B cell (primary cell): ENCODE measurements at regions not wholly inside any gene's neighbourhood (a gene's known extent, or its start where the extent isn't known, plus 50 kb on each side); places are given as distances from the start of the nearest gene placed in this dataset.

Source experiments
- ATAC-seq: fragments of 200-7000 bp; cut with Tn5 transposase; one replicate; pipeline ENCODE4 v1.10.0; 2021; ENCODE audit warnings: low read depth, mild to moderate bottlenecking, moderate number of reproducible peaks, moderate library complexity
- CTCF ChIA-PET: fragments of 350-600 bp; sonication (Branson Sonifier 250); formaldehyde crosslinking; loops from one replicate; lab custom pipeline; 2021; ENCODE audit warnings: antibody characterized with exemption, inconsistent platforms; lab: Charles Lee
- POLR2A ChIA-PET: fragments of 350-600 bp; sonication (Branson Sonifier 250); formaldehyde crosslinking; loops from one replicate; lab custom pipeline; 2021; ENCODE audit warnings: antibody characterized with exemption; lab: Charles Lee
- DNase-seq: peaks from one replicate; pipeline ENCODE4 v3.0.0; 2013
- H2AFZ ChIP-seq: 2 replicates; pipeline ENCODE4 v1.6.1; 2012; ENCODE audit warnings: mild to moderate bottlenecking, low read depth, low read length; ENCODE audit not compliant: insufficient read depth, poor library complexity, severe bottlenecking
- H3K27ac ChIP-seq, 2 donors: 1 replicate in 1 of 2; 2 replicates in 1 of 2; pipeline ENCODE4 v1.5.1; 2012 to 2013; ENCODE audit warnings: low read length in 2 of 2, mild to moderate bottlenecking in 2 of 2, moderate library complexity in 1 of 2
- H3K27me3 ChIP-seq, 4 experiments: fragments of 200-600 bp in 1 of 4; sonication (generic) in 1 of 4; replicated peaks in 1 of 4; 1 replicate in 2 of 4; 2 replicates in 2 of 4; pipeline versions ENCODE4 v1.6.1 to v1.7.0; 2013 to 2016; ENCODE audit warnings: low read length in 3 of 4, mild to moderate bottlenecking in 2 of 4, mixed read lengths in 1 of 4, moderate library complexity in 1 of 4; ENCODE audit not compliant: insufficient read depth in 4 of 4, control insufficient read depth in 3 of 4; ENCODE audit errors: control extremely low read depth in 1 of 4
- H3K36me3 ChIP-seq, 2 experiments: replicated peaks in 1 of 2; 1 replicate in 1 of 2; 2 replicates in 1 of 2; pipeline versions ENCODE4 v1.6.1 to v1.7.1; 2013; ENCODE audit warnings: low read length in 1 of 2; ENCODE audit not compliant: insufficient read depth in 2 of 2, control insufficient read depth in 1 of 2; ENCODE audit errors: control extremely low read depth in 1 of 2, extremely low read depth in 1 of 2
- H3K4me1 ChIP-seq, 2 donors: fragments of 200-600 bp in 1 of 2; sonication (generic) in 1 of 2; 1 replicate in 1 of 2; 2 replicates in 1 of 2; pipeline versions ENCODE4 v1.5.1 to v1.6.1; 2013 to 2017; ENCODE audit warnings: low read length in 2 of 2; ENCODE audit not compliant: control insufficient read depth in 2 of 2, insufficient read depth in 2 of 2
- H3K4me2 ChIP-seq: replicated peaks from 2 replicates; pipeline ENCODE3; 2012; ENCODE audit warnings: mild to moderate bottlenecking, low read depth, low read length; ENCODE audit not compliant: poor library complexity, severe bottlenecking
- H3K4me3 ChIP-seq, 5 experiments: fragments of 200-600 bp in 1 of 5; sonication (generic) in 1 of 5; 1 replicate in 3 of 5; 2 replicates in 2 of 5; pipeline versions ENCODE4 v1.5.1 to v1.7.0; 2011 to 2016; ENCODE audit warnings: low read length in 4 of 5, mild to moderate bottlenecking in 4 of 5, low read depth in 2 of 5, control low read depth in 1 of 5, moderate library complexity in 1 of 5; ENCODE audit not compliant: insufficient read depth in 1 of 5; ENCODE audit errors: control extremely low read depth in 1 of 5, extremely low read depth in 1 of 5
- H3K79me2 ChIP-seq: fragments of 200-600 bp; sonication (generic); one replicate; pipeline ENCODE4 v1.6.0; 2016; ENCODE audit warnings: low read length; ENCODE audit not compliant: control insufficient read depth, insufficient read depth
- H3K9ac ChIP-seq: fragments of 200-600 bp; sonication (generic); 2 replicates; pipeline ENCODE4 v1.6.1; 2017; ENCODE audit warnings: mild to moderate bottlenecking, low read length, moderate library complexity
- H3K9me3 ChIP-seq, 3 donors: one replicate each; pipeline versions ENCODE4 v1.6.1 to v1.7.1; 2013; ENCODE audit warnings: low read length in 2 of 3; ENCODE audit not compliant: control insufficient read depth in 2 of 3, insufficient read depth in 1 of 3; ENCODE audit errors: control extremely low read depth in 1 of 3
- H4K20me1 ChIP-seq: 2 replicates; pipeline ENCODE4 v1.6.0; 2012; ENCODE audit warnings: mild to moderate bottlenecking, low read length; ENCODE audit not compliant: insufficient read depth, control insufficient read depth, poor library complexity, severe bottlenecking
- H3K27ac Mint-ChIP-seq: one replicate; pipeline ENCODE4 v1.8.0; 2021; ENCODE audit warnings: mixed read lengths
- H3K27me3 Mint-ChIP-seq: one replicate; pipeline ENCODE4 v1.8.0; 2021; ENCODE audit warnings: mixed read lengths
- H3K4me1 Mint-ChIP-seq: one replicate; pipeline ENCODE4 v1.8.0; 2021; ENCODE audit warnings: mixed read lengths
- H3K4me3 Mint-ChIP-seq: one replicate; pipeline ENCODE4 v1.8.0; 2021; ENCODE audit warnings: mixed read lengths
- H3K9me3 Mint-ChIP-seq: one replicate; pipeline ENCODE4 v1.8.0; 2022; ENCODE audit warnings: mixed read lengths; ENCODE audit not compliant: insufficient read depth
- CTCF ChIP-seq: fragments of 200-600 bp; IDR thresholded peaks from one replicate; pipeline ENCODE4 v1.8.0; 2022; ENCODE audit warnings: antibody characterized with exemption, mild to moderate bottlenecking
- EZH2 ChIP-seq: IDR thresholded peaks from 2 replicates; pipeline ENCODE4 v1.6.1; 2012; ENCODE audit warnings: borderline replicate concordance, low read depth, mild to moderate bottlenecking, moderate library complexity, low read length; ENCODE audit not compliant: insufficient read depth, poor library complexity, severe bottlenecking
- WGBS: methylation state at CpG from one replicate; pipeline ENCODE4 v1.1.5; 2013; ENCODE audit warnings: missing lambda C conversion rate; ENCODE audit not compliant: insufficient coverage; 5-methylcytosine and 5-hydroxymethylcytosine counted together
- intact Hi-C: fragments of 100-400 bp; cut with micrococcal nuclease; formaldehyde crosslinking; loops from one replicate; pipeline ENCODE4 v1.10.0; 2022

DNA sequence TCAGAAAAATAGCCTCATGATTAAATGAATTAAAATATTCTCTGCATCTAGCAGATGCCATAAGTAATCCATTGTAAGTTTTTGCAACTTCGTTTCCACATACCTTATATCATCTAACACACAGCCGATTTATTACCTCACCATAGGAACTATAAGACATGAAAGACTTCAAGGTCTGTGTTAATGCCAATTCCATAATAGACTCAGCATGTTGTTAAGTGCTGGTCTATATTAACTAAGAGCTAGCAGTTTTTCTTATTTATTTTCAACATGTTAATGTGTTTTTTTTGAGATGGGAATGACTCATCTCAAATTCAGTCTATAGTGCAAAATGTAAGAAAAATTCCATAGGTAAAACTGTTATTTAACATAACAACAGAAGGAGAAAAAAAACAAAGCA lies 243.9 kb upstream of the GULP1 start:
- Histone ChIP-seq H3K27me3 (no peaks in the 10 kb centered on the region), H3K9me3 (no peaks in the 10 kb centered on the region), H2AFZ (no peak overlapping the region), H3K4me3 (no peak overlapping the region), H3K4me1 (no peaks in the 10 kb centered on the region), H3K4me2 (no peak overlapping the region), H3K36me3 (no peaks in the 10 kb centered on the region), H3K9ac (no peak overlapping the region), H3K27ac (no peak overlapping the region), H3K79me2 (no peaks in the 10 kb centered on the region), H4K20me1 (no peaks in the 10 kb centered on the region)
- H3K27ac Mint-ChIP-seq = no peak overlapping the region
- no peak for TF ChIP-seq EZH2
- TF ChIP-seq CTCF = no peak
- ATAC-seq (no peak), DNase-seq (no peak)
- intact Hi-C loops = no loop called here
- ChIA-PET POLR2A (no interaction called here), CTCF (no interaction called here)
- H3K4me3 Mint-ChIP-seq = no peak overlapping the region
- no CpG with 5 or more reads among the region's 2 CpGs for WGBS
- H3K4me1 Mint-ChIP-seq = no peaks in the 10 kb centered on the region
- no peaks in the 10 kb centered on the region for H3K27me3 Mint-ChIP-seq
- H3K9me3 Mint-ChIP-seq = peaks cover 3% of the 10 kb centered on the region

GRCh38 chr2:188050726-188051125 lies 240.9 kb upstream of the GULP1 start:
- DNase-seq (no peak), ATAC-seq (no peak)
- no peak overlapping the region for H3K27ac Mint-ChIP-seq
- intact Hi-C loops = no loop called here
- H3K27me3 ChIP-seq = no peaks in the 10 kb centered on the region
- no peak overlapping the region for H3K4me2 ChIP-seq
- H3K4me3 Mint-ChIP-seq = no peak overlapping the region
- ChIA-PET CTCF (no interaction called here), POLR2A (no interaction called here)
- H3K4me1 ChIP-seq = no peaks in the 10 kb centered on the region
- H3K36me3 ChIP-seq = no peaks in the 10 kb centered on the region
- H3K9me3 ChIP-seq = no peaks in the 10 kb centered on the region
- no peaks in the 10 kb centered on the region for H3K79me2 ChIP-seq
- no peak overlapping the region for H3K9ac ChIP-seq
- H3K4me3 ChIP-seq = no peak overlapping the region
- no peak overlapping the region for H2AFZ ChIP-seq
- no peak overlapping the region for H3K27ac ChIP-seq
- H3K9me3 Mint-ChIP-seq = no peaks in the 10 kb centered on the region
- WGBS = no CpG with 5 or more reads among the region's 2 CpGs
- H4K20me1 ChIP-seq = no peaks in the 10 kb centered on the region
- H3K4me1 Mint-ChIP-seq = no peaks in the 10 kb centered on the region
- no peak for TF ChIP-seq EZH2
- no peak for TF ChIP-seq CTCF
- H3K27me3 Mint-ChIP-seq = no peaks in the 10 kb centered on the region
